GM21619 (cell line): ENCODE measurements at regions not wholly inside any gene's neighbourhood (a gene's known extent, or its start where the extent isn't known, plus 50 kb on each side); places are given as distances from the start of the nearest gene placed in this dataset.

Experiments used
- ATAC-seq: cut with Tn5 transposase; IDR thresholded peaks from one replicate; pipeline ENCODE4 v1.9.1; 2021; ENCODE audit not compliant: unreplicated experiment

- ATAC-seq: no peak
Measured at GRCh38 chr2:219887870-219888269, 260.4 kb downstream of the SLC4A3 start.

DNA sequence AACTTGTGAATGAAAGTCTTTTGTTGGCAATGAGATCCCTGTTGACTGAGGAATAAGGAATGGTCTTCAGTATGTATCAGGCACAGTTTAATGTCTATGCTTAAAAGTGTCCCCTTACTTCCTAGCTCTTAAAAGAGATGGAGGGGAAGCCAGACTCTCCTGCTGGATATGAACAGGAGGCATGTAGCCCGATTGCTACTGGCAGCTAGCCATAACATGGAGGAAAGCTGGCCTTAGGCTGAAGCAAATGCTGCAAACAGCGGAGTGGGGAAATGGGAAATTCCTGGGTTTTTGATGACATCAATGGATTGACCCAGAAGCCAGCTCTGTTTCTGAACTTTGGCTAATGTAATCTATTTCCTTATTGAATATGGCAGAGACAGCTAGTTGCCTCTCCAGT is 266.1 kb downstream of the SLC4A3 start:
- ATAC-seq: no peak

GRCh38 chr2:219897456-219897855 is 270.0 kb downstream of the SLC4A3 start:
- ATAC-seq: no peak

DNA sequence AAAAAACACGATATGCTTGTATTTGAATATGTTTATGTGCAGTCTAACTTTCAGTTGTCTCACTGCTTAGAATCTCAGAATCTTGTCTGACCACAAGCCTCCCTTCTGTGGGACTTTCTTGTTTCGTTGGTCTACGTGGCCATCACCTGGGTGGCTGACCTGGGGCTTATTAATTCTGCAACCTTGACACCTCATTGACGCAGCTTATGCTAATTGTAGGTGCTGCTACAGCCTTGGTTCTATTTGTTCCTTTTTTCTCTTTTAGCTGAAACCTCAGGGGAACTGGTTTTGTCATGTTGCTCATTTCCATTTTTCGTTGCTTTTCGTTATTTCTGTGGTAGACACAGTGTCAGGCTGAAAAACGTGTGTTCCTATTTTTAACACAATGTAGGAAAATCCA is 273.7 kb downstream of the SLC4A3 start:
- ATAC-seq: peak; percentile 83

DNA sequence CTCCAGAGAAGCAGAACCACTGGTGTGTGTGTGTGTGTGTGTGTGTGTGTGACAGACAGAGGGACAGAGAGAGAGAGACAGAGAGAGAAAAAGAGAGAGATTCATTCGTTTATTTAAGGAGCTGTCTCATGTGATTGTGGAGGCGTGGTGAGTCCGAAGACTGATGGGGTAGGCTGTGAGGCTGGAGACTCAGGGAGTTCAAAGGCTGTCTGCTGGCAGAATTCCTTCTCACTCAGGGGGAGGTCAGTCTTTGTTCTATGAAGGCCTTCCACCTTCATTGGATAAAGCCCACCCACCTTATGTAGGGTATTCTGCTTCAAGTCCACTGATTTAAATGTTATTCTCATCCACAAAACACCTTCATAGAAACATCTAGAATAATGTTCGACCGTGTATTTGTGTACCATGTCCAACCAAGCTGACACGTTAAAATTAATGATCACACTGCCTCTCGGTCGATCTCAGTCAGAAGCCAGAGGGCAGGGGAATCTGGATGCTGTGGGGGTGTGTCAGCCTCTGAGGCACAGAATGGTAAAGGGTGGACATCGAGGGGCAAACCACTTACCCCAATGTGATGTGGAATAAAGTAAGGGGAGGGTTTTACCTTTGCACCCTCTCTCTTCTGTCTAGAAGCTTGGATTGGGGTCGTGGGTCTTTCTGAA is 275.6 kb downstream of the SLC4A3 start:
- ATAC-seq: no peak

DNA sequence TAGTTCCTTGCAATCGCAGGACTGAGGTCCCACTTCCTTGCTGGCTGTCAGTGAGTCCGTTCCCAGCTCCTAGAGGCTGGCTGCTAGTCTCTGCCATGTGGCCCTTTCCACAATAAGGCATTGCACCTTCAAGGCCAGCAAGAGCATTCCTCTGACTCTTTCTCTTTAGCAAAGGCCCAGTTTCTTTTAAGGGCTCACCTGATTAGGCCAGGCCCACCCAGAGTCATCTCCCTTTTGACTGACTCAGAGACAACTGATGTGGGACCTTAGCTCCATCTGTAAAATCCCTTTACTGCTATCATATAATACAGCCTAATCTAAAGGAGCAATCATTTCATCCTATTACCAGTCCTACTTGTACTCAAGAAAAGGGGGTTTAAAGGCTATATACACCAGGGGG is 278.2 kb downstream of the SLC4A3 start:
- ATAC-seq: no peak

- no peak for ATAC-seq
Measured at GRCh38 chr2:219906114-219907010, 278.9 kb downstream of the SLC4A3 start.

DNA sequence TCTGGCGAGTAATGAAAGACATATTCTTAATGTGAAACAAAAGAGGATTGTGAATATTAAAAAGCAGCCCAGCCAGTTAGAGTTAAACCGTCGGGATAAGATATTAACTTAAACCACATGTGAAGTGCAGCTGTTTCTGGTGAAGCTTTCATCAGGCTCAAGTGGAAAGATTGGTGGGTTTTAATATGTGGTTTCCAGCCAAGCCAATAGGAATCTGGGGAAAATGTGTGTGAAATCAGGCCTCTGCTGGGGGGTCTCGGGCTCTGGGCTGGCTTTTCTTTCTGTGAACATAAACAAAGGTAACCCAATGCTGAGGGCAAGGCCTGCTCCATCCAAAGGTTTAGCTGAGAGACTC is 279.6 kb downstream of the SLC4A3 start:
- ATAC-seq: no peak

DNA sequence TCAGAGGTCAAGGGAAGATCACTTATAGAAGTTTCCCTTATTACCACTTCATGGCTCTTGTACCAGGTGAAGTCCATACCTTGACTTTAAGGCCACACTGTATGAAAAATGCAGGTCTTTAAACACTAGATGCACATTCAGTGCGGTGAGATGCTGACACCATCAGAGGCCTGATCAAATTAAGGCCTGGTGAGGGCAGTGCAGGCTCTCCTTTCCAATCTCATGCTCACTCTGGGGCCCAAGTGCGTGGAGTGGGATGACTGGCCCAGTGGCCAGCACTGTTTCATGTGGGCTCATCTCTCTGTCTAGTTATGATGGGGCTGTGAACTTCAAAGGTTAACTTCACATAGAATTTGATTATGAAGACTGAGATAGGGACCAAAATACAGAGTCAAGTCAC is 281.1 kb downstream of the SLC4A3 start:
- no peak for ATAC-seq

DNA sequence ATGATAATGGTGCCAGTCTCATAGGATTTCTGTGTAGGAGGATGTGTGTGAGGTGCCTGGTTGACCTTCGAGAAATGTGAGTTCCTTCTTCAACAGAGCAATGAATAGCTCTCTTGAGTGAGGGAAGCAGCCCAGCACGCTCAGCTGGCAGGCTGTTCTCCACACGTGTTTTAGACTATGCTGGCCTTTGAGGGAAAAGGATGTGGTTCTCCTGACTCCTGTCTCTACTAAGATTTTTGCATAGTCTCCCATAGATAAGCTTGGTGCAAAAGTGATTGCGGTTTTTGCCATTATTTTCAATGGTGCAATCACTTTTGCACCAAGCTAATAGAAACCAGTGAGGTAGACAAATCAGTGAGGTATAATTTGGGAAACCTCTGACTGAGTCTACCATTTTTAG is 284.1 kb downstream of the SLC4A3 start:
- no peak for ATAC-seq

- ATAC-seq: no peak
Measured at GRCh38 chr2:219912491-219912921, 285.1 kb downstream of the SLC4A3 start.

DNA sequence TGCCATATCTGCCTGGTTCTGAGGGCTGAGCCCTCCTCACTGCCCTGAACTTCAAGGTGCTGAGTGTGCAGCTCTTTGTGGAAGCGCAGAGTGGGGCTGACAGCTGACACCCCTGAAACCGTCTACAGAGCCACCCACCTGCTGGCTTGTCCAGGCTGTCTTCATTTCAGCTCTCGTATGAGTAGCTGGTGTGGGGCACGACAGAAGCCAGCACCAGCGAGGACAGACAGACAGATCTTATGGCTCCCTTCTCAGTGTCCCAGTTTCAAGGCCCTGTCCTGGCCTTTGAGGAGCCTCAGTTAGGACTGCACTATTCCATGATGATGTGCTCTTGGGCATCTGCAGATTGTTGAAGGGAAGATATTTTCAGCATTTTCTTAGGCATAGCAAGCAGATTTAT is 287.1 kb downstream of the SLC4A3 start:
- no peak for ATAC-seq

GRCh38 chr2:219916281-219916680 is 288.9 kb downstream of the SLC4A3 start:
- ATAC-seq: no peak

- ATAC-seq: no peak
Measured at GRCh38 chr2:219916726-219917440, 289.5 kb downstream of the SLC4A3 start.

DNA sequence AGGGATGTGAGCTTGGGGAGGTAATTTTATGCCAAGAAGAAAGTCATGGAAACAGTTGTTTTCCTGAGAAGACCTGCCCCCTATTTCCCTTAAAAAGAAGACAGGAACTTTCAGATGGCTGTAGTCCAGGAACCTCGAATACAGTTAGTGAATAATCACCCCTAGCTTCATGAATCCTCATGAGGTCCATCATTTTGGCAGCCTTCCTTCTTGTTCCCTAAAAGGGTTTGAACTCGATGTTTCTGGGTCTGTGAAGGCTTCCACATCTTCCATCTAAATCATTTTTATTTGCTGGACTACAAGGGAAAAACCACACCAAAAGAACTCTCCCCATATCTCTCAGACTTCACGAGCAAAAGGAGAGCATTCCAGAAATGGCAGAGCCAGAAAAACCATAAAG is 290.8 kb downstream of the SLC4A3 start:
- ATAC-seq: no peak

- ATAC-seq: no peak
Measured at GRCh38 chr2:219918944-219919343, 291.5 kb downstream of the SLC4A3 start.

DNA sequence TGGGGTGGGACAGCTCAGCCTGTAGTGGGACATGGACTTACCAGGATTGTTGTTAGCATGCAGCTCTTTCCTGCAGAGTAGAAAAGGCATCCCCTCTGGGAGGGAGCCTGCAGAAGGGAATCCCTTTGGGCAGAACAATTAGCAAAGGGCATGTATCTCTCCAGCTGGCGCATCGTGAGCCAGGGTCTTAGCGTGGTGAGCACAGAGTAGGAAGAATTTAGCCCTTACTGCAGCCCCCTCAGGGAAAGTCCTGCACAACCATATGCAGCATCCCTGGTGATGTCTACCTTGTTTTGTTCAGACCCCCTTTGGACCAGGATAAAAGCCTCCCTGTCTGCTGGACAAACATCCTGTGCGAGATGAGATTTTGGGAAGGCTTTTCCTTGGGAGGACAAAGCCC is 292.1 kb downstream of the SLC4A3 start:
- ATAC-seq: no peak

DNA sequence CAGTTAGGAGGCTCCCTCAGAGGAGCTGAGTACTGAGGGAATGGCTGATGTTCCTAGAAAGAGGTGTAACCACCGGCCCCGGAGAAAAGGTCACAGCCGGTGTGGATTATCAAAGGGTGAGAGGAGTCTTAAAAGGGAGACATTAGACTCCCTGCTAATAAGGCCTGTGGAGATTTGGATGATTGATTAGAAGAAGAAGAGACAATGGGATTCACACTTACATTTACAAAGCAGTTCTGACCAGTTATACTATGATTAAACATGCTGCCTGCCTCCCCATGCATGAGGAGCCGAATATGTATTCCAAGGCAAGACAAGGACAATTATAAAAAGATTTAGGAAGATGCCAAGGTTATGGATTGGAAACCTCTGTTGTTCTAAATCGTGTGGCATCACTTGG is 302.4 kb downstream of the SLC4A3 start:
- ATAC-seq: no peak

DNA sequence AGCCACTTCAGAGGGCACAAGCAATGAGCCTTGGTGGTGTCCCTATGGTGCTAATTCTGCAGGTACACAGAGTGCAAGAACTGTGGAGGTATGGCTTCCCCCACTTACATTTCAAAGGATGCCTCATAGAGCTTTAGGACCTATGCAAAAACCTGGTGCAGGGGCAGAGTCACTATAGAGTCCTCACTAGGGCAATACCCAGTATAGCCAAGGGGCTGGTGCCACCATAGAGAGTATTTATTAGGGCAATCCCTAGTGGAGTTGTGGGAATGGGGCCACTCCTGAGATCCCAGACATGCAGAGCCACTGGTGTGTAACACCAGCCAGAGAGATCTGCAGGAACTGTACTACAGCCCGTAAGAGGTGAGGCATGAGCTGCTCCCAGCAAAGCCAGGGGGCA is 312.2 kb downstream of the SLC4A3 start:
- no peak for ATAC-seq

DNA sequence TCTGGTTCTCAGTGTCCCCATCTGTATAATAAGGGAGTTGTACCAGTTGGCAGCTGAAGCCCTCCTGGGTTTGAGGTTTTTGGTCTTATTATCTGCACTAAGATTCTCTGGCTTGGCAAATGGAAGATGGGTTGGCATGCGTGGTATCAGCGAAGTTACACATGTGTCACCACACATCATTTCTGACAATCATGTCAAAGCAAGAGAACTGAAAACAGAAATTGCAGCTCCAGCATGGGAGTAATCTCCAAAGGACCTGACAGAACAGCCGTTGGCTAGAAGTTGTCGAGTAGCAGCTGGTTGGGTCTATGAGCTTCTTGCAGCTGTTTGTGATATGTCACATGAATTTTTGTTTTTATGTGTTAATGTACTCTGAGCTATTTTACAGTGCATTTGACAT is 317.4 kb downstream of the SLC4A3 start:
- ATAC-seq: no peak

GRCh38 chr2:219946021-219946420 is 318.6 kb downstream of the SLC4A3 start:
- ATAC-seq: no peak

- no peak for ATAC-seq
Measured at GRCh38 chr2:219946529-219946928, 319.1 kb downstream of the SLC4A3 start.
